Heart left ventricle (tissue), 13 donors: ENCODE measurements at regions not wholly inside any gene's neighbourhood (a gene's known extent, or its start where the extent isn't known, plus 50 kb on each side); places are given as distances from the start of the nearest gene placed in this dataset.

Experiments
- POLR2A ChIP-seq, 2 donors: fragments of 450-650 bp; IDR thresholded peaks; one replicate each; pipeline ENCODE4 v1.6.1; 2017; ENCODE audit warnings: antibody characterized with exemption in 2 of 2, mild to moderate bottlenecking in 2 of 2, moderate library complexity in 2 of 2
- TF ChIP-seq, protein P1 (sequence below), 12 donors: fragments of 200-600 bp; sonication (generic) in 4 of 12; IDR thresholded peaks; one replicate each; pipeline versions ENCODE4 v1.5.0 to v1.8.0; 2018 to 2022; ENCODE audit warnings: antibody characterized with exemption in 12 of 12, mild to moderate bottlenecking in 5 of 12
- donor health status: ischemic (EF 13 %, LVEDD 7.1; RV severe dilation, severe dysfunction).
- donor health status: DM: no; HTN: yes; CAD: no.
- donor health status: DM: no; HTN: no; CAD: no.
- donor health status: ischemic (EF 25% LVEDD 6.9; RV normal size, moderate dysfunction).
- donor health status: ischemic (EF 25% LVEDD 5.7; RV mildly dilated, moderate dysfunction).
- donor health status: ischemic (EF 35%, LVEDD 5.7; RV mildly dilated, moderate dysfunction).
- donor health status: nonischemic (EF 11% LVEDD 7.7; RV severe dilation, severe dysfunction).
- donor health status: DM: yes; HTN: yes; CAD: no.
- donor health status: PGD.
- donor health status: ischemic (EF 29% LVEDD 5.4; RV normal size, mild dysfunction).
- donor health status: nonischemic (EF 23%, LVEDD 6.1; RV moderate dilation, normal function).

DNA sequence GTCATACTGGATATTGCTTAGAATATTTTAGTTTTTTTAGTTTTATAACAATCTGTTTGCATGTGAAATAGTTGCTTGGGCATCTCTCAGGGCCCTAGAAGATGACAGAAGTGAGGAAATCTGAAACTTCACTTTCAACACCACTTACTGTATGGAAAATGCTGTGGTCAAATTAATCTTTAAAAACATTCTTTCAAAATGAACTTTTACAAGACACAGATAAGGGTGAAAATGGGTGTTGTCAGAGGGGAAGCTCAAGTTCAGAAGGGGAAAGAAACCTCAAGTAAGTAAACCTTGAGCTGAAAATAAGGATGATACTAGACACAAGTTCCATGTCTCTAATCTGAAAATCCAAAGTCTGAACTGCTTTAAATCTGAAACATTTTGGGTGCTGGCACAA, 1840.1 kb upstream of the RAG2 start:
- TF ChIP-seq, protein P1, sequence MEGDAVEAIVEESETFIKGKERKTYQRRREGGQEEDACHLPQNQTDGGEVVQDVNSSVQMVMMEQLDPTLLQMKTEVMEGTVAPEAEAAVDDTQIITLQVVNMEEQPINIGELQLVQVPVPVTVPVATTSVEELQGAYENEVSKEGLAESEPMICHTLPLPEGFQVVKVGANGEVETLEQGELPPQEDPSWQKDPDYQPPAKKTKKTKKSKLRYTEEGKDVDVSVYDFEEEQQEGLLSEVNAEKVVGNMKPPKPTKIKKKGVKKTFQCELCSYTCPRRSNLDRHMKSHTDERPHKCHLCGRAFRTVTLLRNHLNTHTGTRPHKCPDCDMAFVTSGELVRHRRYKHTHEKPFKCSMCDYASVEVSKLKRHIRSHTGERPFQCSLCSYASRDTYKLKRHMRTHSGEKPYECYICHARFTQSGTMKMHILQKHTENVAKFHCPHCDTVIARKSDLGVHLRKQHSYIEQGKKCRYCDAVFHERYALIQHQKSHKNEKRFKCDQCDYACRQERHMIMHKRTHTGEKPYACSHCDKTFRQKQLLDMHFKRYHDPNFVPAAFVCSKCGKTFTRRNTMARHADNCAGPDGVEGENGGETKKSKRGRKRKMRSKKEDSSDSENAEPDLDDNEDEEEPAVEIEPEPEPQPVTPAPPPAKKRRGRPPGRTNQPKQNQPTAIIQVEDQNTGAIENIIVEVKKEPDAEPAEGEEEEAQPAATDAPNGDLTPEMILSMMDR (IDR thresholded peaks at IDR 0.05) = no peak
- no peak for TF ChIP-seq POLR2A (IDR thresholded peaks at IDR 0.05)
